Trophoblast cell (in vitro differentiated cells and primary cell): ENCODE measurements at regions not wholly inside any gene's neighbourhood (a gene's known extent, or its start where the extent isn't known, plus 50 kb on each side); places are given as distances from the start of the nearest gene placed in this dataset.

Source experiments
- DNase-seq, 2 donors: peaks; one replicate each; pipeline ENCODE4 v3.0.0-alpha.2; 2016
- H2AFZ ChIP-seq: 2 replicates; pipeline ENCODE4 v1.6.1; 2013; ENCODE audit warnings: low read length, moderate library complexity, mild to moderate bottlenecking; ENCODE audit not compliant: insufficient read depth, poor library complexity
- H2AK5ac ChIP-seq: 2 replicates; pipeline ENCODE4 v1.6.1; 2013; ENCODE audit warnings: mild to moderate bottlenecking, low read length
- H2BK120ac ChIP-seq: 2 replicates; pipeline ENCODE4 v1.6.1; 2013; ENCODE audit warnings: low read length, mild to moderate bottlenecking, moderate library complexity; ENCODE audit not compliant: insufficient read depth, poor library complexity
- H2BK12ac ChIP-seq: 2 replicates; pipeline ENCODE4 v1.6.1; 2013; ENCODE audit warnings: mild to moderate bottlenecking, low read length, moderate library complexity
- H2BK5ac ChIP-seq: 2 replicates; pipeline ENCODE4 v1.6.1; 2013; ENCODE audit warnings: low read length, low read depth, moderate library complexity, mild to moderate bottlenecking; ENCODE audit not compliant: poor library complexity
- H3K14ac ChIP-seq: 2 replicates; pipeline ENCODE4 v1.6.1; 2013; ENCODE audit warnings: mild to moderate bottlenecking, low read length
- H3K18ac ChIP-seq: 2 replicates; pipeline ENCODE4 v1.6.1; 2013; ENCODE audit warnings: mild to moderate bottlenecking, low read length
- H3K23ac ChIP-seq: 2 replicates; pipeline ENCODE4 v1.6.1; 2013; ENCODE audit warnings: low read length
- H3K27ac ChIP-seq: 2 replicates; pipeline ENCODE4 v1.5.1; 2013; ENCODE audit warnings: low read depth, mild to moderate bottlenecking, inconsistent platforms, low read length, moderate library complexity
- H3K27me3 ChIP-seq: 2 replicates; pipeline ENCODE4 v1.6.1; 2013; ENCODE audit warnings: inconsistent platforms, mild to moderate bottlenecking, low read length, moderate library complexity; ENCODE audit not compliant: insufficient read depth
- H3K36me3 ChIP-seq, 2 experiments: 1 replicate in 1 of 2; 2 replicates in 1 of 2; pipeline ENCODE4 v1.6.1; 2013; ENCODE audit warnings: low read length in 2 of 2, mild to moderate bottlenecking in 2 of 2, moderate library complexity in 1 of 2; ENCODE audit not compliant: insufficient read depth in 2 of 2, control insufficient read depth in 1 of 2
- H3K4ac ChIP-seq: 2 replicates; pipeline ENCODE4 v1.6.1; 2013; ENCODE audit warnings: low read depth, mild to moderate bottlenecking, low read length, moderate library complexity
- H3K4me1 ChIP-seq, 2 experiments: 1 replicate in 1 of 2; 2 replicates in 1 of 2; pipeline ENCODE4 v1.6.1; 2013; ENCODE audit warnings: low read length in 2 of 2, mild to moderate bottlenecking in 2 of 2, moderate library complexity in 1 of 2; ENCODE audit not compliant: insufficient read depth in 2 of 2, control insufficient read depth in 1 of 2
- H3K4me2 ChIP-seq: 2 replicates; pipeline ENCODE4 v1.6.1; 2013; ENCODE audit warnings: inconsistent platforms, mild to moderate bottlenecking, low read length, moderate library complexity
- H3K4me3 ChIP-seq: 2 replicates; pipeline ENCODE4 v1.5.1; 2013; ENCODE audit warnings: mild to moderate bottlenecking, low read depth, low read length, inconsistent platforms
- H3K79me1 ChIP-seq: one replicate; pipeline ENCODE4 v1.6.1; 2013; ENCODE audit warnings: low read length
- H3K79me2 ChIP-seq: 2 replicates; pipeline ENCODE4 v1.6.1; 2013; ENCODE audit warnings: low read length, mild to moderate bottlenecking; ENCODE audit not compliant: control insufficient read depth, insufficient read depth, poor library complexity
- H3K9ac ChIP-seq: 2 replicates; pipeline ENCODE4 v1.6.1; 2013; ENCODE audit warnings: mild to moderate bottlenecking, low read length
- H3K9me3 ChIP-seq: 2 replicates; pipeline ENCODE4 v1.6.1; 2013; ENCODE audit warnings: low read depth, mild to moderate bottlenecking, control low read depth, inconsistent platforms, low read length; ENCODE audit not compliant: insufficient read depth
- H4K12ac ChIP-seq: 2 replicates; pipeline ENCODE4 v1.6.1; 2013; ENCODE audit warnings: low read depth, mild to moderate bottlenecking, low read length, moderate library complexity
- H4K8ac ChIP-seq: 2 replicates; pipeline ENCODE4 v1.6.1; 2013; ENCODE audit warnings: low read depth, mild to moderate bottlenecking, low read length, moderate library complexity
- H4K91ac ChIP-seq: one replicate; pipeline ENCODE4 v1.6.1; 2013; ENCODE audit warnings: low read depth, mild to moderate bottlenecking, low read length, moderate library complexity
- WGBS: extraction: QIAGEN DNeasy Blood & Tissue Kit; methylation state at CpG from one replicate; pipeline ENCODE4 v1.1.7; 2013; ENCODE audit warnings: missing lambda C conversion rate; ENCODE audit not compliant: insufficient read length, insufficient coverage; ENCODE audit errors: extremely low coverage; 5-methylcytosine and 5-hydroxymethylcytosine counted together

- Histone ChIP-seq H2AFZ (no peak overlapping the region), H3K4me2 (no peak overlapping the region), H3K9me3 (no peaks in the 10 kb centered on the region), H2BK120ac (no peak overlapping the region), H2BK12ac (no peak overlapping the region), H3K4ac (no peak overlapping the region), H4K8ac (no peak overlapping the region), H3K9ac (no peak overlapping the region), H3K36me3 (no peaks in the 10 kb centered on the region), H4K91ac (no peak overlapping the region), H4K12ac (no peak overlapping the region), H3K79me2 (no peaks in the 10 kb centered on the region), H3K4me1 (no peaks in the 10 kb centered on the region), H2BK5ac (no peak overlapping the region), H3K4me3 (no peak overlapping the region), H3K79me1 (no peaks in the 10 kb centered on the region), H3K14ac (no peak overlapping the region), H3K27me3 (no peaks in the 10 kb centered on the region), H3K27ac (no peak overlapping the region), H3K18ac (no peak overlapping the region), H3K23ac (no peak overlapping the region), H2AK5ac (no peak overlapping the region)
- DNase-seq, result no peak
- WGBS, result no CpG with 5 or more reads among the region's 1 CpG
Measured at GRCh38 chr3:87564438-87564837, 288.1 kb upstream of the POU1F1 start.

GRCh38 chr3:87563712-87564111 lies 287.3 kb upstream of the POU1F1 start:
- no peak overlapping the region for H3K14ac ChIP-seq
- H3K23ac ChIP-seq, result no peak overlapping the region
- no peak overlapping the region for H2BK12ac ChIP-seq
- H4K8ac ChIP-seq, result no peak overlapping the region
- no peak overlapping the region for H4K12ac ChIP-seq
- no peak overlapping the region for H2AK5ac ChIP-seq
- no peak overlapping the region for H3K4me2 ChIP-seq
- H4K91ac ChIP-seq, result no peak overlapping the region
- no peak overlapping the region for H3K9ac ChIP-seq
- no peaks in the 10 kb centered on the region for H3K79me2 ChIP-seq
- H3K4me3 ChIP-seq, result no peak overlapping the region
- no peak overlapping the region for H3K4ac ChIP-seq
- H3K4me1 ChIP-seq, result no peaks in the 10 kb centered on the region
- no peaks in the 10 kb centered on the region for H3K36me3 ChIP-seq
- H3K79me1 ChIP-seq, result no peaks in the 10 kb centered on the region
- no peak overlapping the region for H3K27ac ChIP-seq
- no peak overlapping the region for H3K18ac ChIP-seq
- no peaks in the 10 kb centered on the region for H3K9me3 ChIP-seq
- DNase-seq, result no peak
- H2BK5ac ChIP-seq, result no peak overlapping the region
- H3K27me3 ChIP-seq, result no peaks in the 10 kb centered on the region
- H2AFZ ChIP-seq, result no peak overlapping the region
- H2BK120ac ChIP-seq, result no peak overlapping the region
- WGBS, result no CpG with 5 or more reads among the region's 4 CpGs

GRCh38 chr3:87558492-87558891 lies 282.1 kb upstream of the POU1F1 start:
- Histone ChIP-seq H2BK5ac (no peak overlapping the region), H3K27me3 (no peaks in the 10 kb centered on the region), H3K4ac (no peak overlapping the region), H4K12ac (no peak overlapping the region), H3K18ac (no peak overlapping the region), H3K4me3 (no peak overlapping the region), H4K91ac (no peak overlapping the region), H3K36me3 (no peaks in the 10 kb centered on the region), H3K9me3 (no peaks in the 10 kb centered on the region), H2BK120ac (no peak overlapping the region), H3K4me1 (no peaks in the 10 kb centered on the region), H3K14ac (no peak overlapping the region), H3K79me2 (no peaks in the 10 kb centered on the region), H2BK12ac (no peak overlapping the region), H3K79me1 (no peaks in the 10 kb centered on the region), H3K27ac (no peak overlapping the region), H3K23ac (no peak overlapping the region), H2AK5ac (no peak overlapping the region), H2AFZ (no peak overlapping the region), H4K8ac (no peak overlapping the region), H3K4me2 (no peak overlapping the region), H3K9ac (no peak overlapping the region)
- no CpG with 5 or more reads among the region's 3 CpGs for WGBS
- DNase-seq, result no peak

- no peak overlapping the region for H2AK5ac ChIP-seq
- no peaks in the 10 kb centered on the region for H3K36me3 ChIP-seq
- H3K27ac ChIP-seq, result no peak overlapping the region
- DNase-seq, result no peak
- no peaks in the 10 kb centered on the region for H3K9me3 ChIP-seq
- H2AFZ ChIP-seq, result no peak overlapping the region
- H3K18ac ChIP-seq, result no peak overlapping the region
- H3K14ac ChIP-seq, result no peak overlapping the region
- no peaks in the 10 kb centered on the region for H3K27me3 ChIP-seq
- H4K12ac ChIP-seq, result no peak overlapping the region
- no peak overlapping the region for H4K8ac ChIP-seq
- H3K4me1 ChIP-seq, result no peaks in the 10 kb centered on the region
- no peaks in the 10 kb centered on the region for H3K79me1 ChIP-seq
- no peak overlapping the region for H2BK120ac ChIP-seq
- no peak overlapping the region for H3K23ac ChIP-seq
- no peak overlapping the region for H3K4ac ChIP-seq
- no peak overlapping the region for H4K91ac ChIP-seq
- H3K4me3 ChIP-seq, result no peak overlapping the region
- WGBS, result no CpG with 5 or more reads among the region's 1 CpG
- no peaks in the 10 kb centered on the region for H3K79me2 ChIP-seq
- H2BK5ac ChIP-seq, result no peak overlapping the region
- H3K9ac ChIP-seq, result no peak overlapping the region
- H2BK12ac ChIP-seq, result no peak overlapping the region
- H3K4me2 ChIP-seq, result no peak overlapping the region
Measured at GRCh38 chr3:87555290-87555689, 278.9 kb upstream of the POU1F1 start.
